ENCODE measurements at regions not wholly inside any gene's neighbourhood (a gene's known extent, or its start where the extent isn't known, plus 50 kb on each side); places are given as distances from the start of the nearest gene placed in this dataset.
"Not testable (repeated sequence)": the region's sequence is repeated elsewhere in the genome, so short reads cannot be mapped to it uniquely, and the experiment has no call there.

DNA sequence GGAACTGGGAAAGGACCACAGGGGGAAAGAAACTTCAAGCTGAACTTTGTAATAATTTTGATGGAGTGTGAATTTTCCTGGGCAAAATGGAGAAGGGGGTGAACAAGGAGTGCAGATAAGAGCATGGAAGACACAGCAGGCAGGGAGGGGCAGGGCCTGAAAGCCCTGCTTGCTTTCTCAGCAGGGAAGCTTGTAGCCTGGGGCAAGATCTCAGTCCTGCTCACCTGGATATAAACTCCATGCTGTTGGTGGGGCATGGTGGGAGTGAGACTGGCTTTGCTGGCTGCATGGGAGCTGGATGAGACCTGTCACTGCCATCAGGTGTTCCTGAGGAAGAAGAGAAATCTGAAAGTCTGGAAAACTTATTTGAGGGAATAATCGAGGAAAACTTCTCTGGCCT, 58.7 kb upstream of the RC3H1 start:
- Histone ChIP-seq H3K27me3 (ENCODE audit: control insufficient read depth, insufficient read depth, low read length) (no peaks in the 10 kb centered on the region), H3K36me3 (ENCODE audit: control insufficient read depth, insufficient read depth, low read length) (no peaks in the 10 kb centered on the region), H3K4me3 (ENCODE audit: low read depth, low read length) (no peak overlapping the region)
- no peak for DNase-seq (ENCODE audit: low read depth)
- TF ChIP-seq, protein P1, sequence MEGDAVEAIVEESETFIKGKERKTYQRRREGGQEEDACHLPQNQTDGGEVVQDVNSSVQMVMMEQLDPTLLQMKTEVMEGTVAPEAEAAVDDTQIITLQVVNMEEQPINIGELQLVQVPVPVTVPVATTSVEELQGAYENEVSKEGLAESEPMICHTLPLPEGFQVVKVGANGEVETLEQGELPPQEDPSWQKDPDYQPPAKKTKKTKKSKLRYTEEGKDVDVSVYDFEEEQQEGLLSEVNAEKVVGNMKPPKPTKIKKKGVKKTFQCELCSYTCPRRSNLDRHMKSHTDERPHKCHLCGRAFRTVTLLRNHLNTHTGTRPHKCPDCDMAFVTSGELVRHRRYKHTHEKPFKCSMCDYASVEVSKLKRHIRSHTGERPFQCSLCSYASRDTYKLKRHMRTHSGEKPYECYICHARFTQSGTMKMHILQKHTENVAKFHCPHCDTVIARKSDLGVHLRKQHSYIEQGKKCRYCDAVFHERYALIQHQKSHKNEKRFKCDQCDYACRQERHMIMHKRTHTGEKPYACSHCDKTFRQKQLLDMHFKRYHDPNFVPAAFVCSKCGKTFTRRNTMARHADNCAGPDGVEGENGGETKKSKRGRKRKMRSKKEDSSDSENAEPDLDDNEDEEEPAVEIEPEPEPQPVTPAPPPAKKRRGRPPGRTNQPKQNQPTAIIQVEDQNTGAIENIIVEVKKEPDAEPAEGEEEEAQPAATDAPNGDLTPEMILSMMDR (IDR thresholded peaks at IDR 0.05; ENCODE audit: insufficient read depth, low read length, severe bottlenecking): no peak
- no peak for FAIRE-seq

DNA sequence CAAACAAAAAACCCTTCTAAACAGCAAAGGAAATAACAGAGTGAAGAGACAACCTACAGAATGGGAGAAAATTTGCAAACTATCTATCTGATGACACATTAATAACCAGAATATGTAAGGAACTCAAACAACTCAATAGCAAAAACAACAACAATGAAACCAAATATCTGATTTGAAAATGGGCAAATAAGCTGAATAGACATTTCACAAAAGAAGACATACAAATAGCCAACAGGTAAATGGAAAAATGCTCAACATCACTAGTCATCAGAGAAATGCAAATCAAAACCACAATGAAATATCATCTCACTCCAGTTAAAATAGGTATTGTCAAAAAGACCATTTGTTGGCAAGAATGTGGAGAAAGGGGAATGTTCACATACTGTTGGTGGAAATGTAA, 57.6 kb upstream of the RC3H1 start:
- DNase-seq (ENCODE audit: low read depth) (no peak), FAIRE-seq (no peak)
- H3K27me3 ChIP-seq (ENCODE audit: control insufficient read depth, insufficient read depth, low read length): no peaks in the 10 kb centered on the region
- H3K36me3 ChIP-seq (ENCODE audit: control insufficient read depth, insufficient read depth, low read length): no peaks in the 10 kb centered on the region
- TF ChIP-seq, protein P1 (IDR thresholded peaks at IDR 0.05; ENCODE audit: insufficient read depth, low read length, severe bottlenecking): no peak
- no peak overlapping the region for H3K4me3 ChIP-seq (ENCODE audit: low read depth, low read length)

DNA sequence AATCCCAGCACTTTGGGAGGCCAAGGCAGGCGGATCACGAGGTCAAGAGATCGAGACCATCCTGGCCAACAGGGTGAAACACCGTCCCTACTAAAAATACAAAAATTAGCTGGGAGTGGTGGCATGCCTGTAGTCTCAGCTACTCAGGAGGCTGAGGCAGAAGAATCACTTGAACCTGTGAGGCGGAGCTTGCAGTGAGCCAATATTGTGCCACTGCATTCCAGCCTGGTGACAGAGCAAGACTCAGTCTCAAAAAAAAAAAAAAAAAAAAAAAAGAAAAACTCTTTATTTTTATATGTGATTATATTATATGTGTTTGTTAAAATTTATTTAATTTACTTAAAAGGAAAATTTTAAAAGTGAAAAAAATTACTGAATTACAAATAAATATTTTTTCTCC, 56.8 kb upstream of the RC3H1 start:
- peak; percentile 37 for DNase-seq (ENCODE audit: low read depth)
- H3K4me3 ChIP-seq (ENCODE audit: low read depth, low read length); H3K36me3 ChIP-seq (ENCODE audit: control insufficient read depth, insufficient read depth, low read length); FAIRE-seq; H3K27me3 ChIP-seq (ENCODE audit: control insufficient read depth, insufficient read depth, low read length): not testable (repeated sequence)

DNA sequence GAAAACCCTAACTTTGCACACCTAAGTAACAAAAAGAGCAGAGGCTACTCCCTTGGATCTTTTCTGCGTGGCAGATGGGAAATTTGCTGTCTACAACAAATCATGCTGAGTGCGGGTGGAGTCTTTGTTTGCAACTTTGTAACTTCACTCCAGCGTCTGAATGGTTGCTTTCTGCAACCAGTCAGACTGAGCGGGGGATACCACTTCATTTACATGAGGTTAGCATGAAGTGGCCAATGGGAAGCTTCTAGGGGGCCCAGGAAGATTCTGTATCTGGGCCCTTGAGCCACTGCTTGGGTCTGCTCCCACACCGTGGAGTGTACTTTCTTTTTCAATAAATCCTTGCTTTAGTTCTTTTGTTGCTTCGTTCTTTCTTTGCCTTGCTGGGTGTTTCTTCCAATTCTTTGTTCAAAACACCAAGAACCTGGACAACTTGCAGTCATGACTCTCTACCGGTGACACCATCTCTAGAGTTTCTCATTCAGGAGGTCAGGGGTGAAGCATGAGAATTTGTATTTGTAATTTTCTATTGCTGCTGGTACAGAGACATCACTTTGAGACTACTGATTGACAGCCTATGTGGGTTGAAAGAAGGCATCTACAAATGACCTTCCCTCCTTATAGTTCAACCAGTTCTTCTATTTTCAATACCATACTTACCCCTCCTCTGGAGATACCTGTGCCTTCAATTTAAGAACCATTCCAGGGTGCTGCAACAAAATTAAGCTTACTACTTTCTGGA, 55.8 kb upstream of the RC3H1 start:
- no peaks in the 10 kb centered on the region for H3K36me3 ChIP-seq (ENCODE audit: control insufficient read depth, insufficient read depth, low read length)
- no peak for DNase-seq (ENCODE audit: low read depth)
- TF ChIP-seq, protein P1 (IDR thresholded peaks at IDR 0.05; ENCODE audit: insufficient read depth, low read length, severe bottlenecking): no peak
- H3K4me3 ChIP-seq (ENCODE audit: low read depth, low read length): no peak overlapping the region
- no peak for FAIRE-seq
- no peaks in the 10 kb centered on the region for H3K27me3 ChIP-seq (ENCODE audit: control insufficient read depth, insufficient read depth, low read length)

DNA sequence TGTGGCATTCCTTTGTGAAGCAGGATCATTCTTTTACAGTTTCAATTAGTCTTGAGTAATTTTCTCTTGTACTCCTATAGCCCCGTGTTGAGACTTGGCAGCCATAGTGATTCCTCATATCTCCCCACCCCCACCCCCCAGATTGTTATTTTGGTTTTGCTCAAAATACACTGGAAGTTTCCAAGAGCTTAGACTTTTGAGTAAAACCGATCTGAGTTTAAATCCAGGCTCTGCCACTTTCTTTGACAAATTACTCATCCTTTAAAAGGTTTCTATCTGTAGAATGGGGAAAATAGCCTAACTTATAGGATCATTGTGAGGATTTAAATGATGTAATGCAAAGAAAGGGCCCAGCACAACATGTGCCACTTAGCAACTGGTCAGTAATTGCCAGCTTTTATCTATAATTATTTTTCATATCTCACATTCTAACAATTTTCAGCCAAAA, 53.1 kb upstream of the RC3H1 start:
- FAIRE-seq (no peak), DNase-seq (ENCODE audit: low read depth) (no peak)

DNA sequence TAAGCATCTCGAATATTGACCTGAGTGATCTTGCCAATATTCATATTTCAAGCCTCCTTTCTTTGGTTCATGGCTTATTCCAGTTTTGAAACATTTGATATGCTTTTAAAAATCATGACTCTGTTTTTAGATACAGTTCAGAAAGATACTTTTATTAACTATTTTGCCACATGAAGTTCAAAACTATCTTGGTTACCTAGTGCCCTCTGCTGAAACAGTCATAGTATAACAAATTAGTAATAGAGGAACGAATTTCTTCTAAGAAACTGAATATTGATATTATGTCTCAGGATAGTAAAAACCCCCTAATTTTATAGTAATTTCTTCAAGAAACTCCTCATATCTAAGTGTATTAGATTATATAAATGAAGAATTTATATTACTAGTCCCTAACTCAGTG, 52.6 kb upstream of the RC3H1 start:
- no peaks in the 10 kb centered on the region for H3K36me3 ChIP-seq (ENCODE audit: control insufficient read depth, insufficient read depth, low read length)
- TF ChIP-seq, protein P1 (IDR thresholded peaks at IDR 0.05; ENCODE audit: insufficient read depth, low read length, severe bottlenecking): peak; percentile 4
- H3K4me3 ChIP-seq (ENCODE audit: low read depth, low read length): no peak overlapping the region
- H3K27me3 ChIP-seq (ENCODE audit: control insufficient read depth, insufficient read depth, low read length): no peaks in the 10 kb centered on the region
- DNase-seq (ENCODE audit: low read depth) (peak; percentile 35), FAIRE-seq (no peak)

More for the DNA sequence above, 53.1 kb upstream of the RC3H1 start:
- H3K36me3 ChIP-seq (ENCODE audit: control insufficient read depth, insufficient read depth, low read length): no peaks in the 10 kb centered on the region
- no peaks in the 10 kb centered on the region for H3K27me3 ChIP-seq (ENCODE audit: control insufficient read depth, insufficient read depth, low read length)
- TF ChIP-seq, protein P1 (IDR thresholded peaks at IDR 0.05; ENCODE audit: insufficient read depth, low read length, severe bottlenecking): no peak
- no peak overlapping the region for H3K4me3 ChIP-seq (ENCODE audit: low read depth, low read length)

All from bronchial epithelial cell (primary cell).